HFFc6 (cell line): ENCODE measurements at regions not wholly inside any gene's neighbourhood (a gene's known extent, or its start where the extent isn't known, plus 50 kb on each side); places are given as distances from the start of the nearest gene placed in this dataset.
"Not testable (repeated sequence)": the region's sequence is repeated elsewhere in the genome, so short reads cannot be mapped to it uniquely, and the experiment has no call there.

ENCODE experiments used
- DNase-seq: peaks from one replicate; pipeline ENCODE4 v3.0.0-alpha.2; 2018
- H3K27ac Mint-ChIP-seq: 2 replicates; pipeline ENCODE4 v1.8.0; 2020; ENCODE audit warnings: mild to moderate bottlenecking, mixed read lengths
- H3K27me3 Mint-ChIP-seq: 2 replicates; pipeline ENCODE4 v1.8.0; 2021; ENCODE audit warnings: mild to moderate bottlenecking, moderate library complexity, mixed read lengths; ENCODE audit not compliant: insufficient read depth
- H3K36me3 Mint-ChIP-seq: 2 replicates; pipeline ENCODE4 v1.8.0; 2021; ENCODE audit warnings: low read depth, mixed read lengths
- H3K4me1 Mint-ChIP-seq: 2 replicates; pipeline ENCODE4 v1.8.0; 2020; ENCODE audit warnings: low read depth, mixed read lengths
- H3K4me3 Mint-ChIP-seq: 2 replicates; pipeline ENCODE4 v1.8.0; 2020; ENCODE audit warnings: mild to moderate bottlenecking, moderate library complexity, mixed read lengths
- H3K9me3 Mint-ChIP-seq: 2 replicates; pipeline ENCODE4 v1.8.0; 2020; ENCODE audit warnings: mild to moderate bottlenecking, mixed read lengths
- TF ChIP-seq, protein P1 (sequence below): fragments of 200-600 bp; sonication (generic); IDR thresholded peaks from 2 replicates; pipeline ENCODE4 v1.5.0; 2021; ENCODE audit warnings: antibody characterized with exemption, mild to moderate bottlenecking

- Mint-ChIP-seq H3K4me3 (no peak overlapping the region), H3K27me3 (no peaks in the 10 kb centered on the region; the same call in 1 of the 2 replicates)
Observed at GRCh38 chr15:45802140-45802539, 167.3 kb downstream of the SQOR start.

DNA sequence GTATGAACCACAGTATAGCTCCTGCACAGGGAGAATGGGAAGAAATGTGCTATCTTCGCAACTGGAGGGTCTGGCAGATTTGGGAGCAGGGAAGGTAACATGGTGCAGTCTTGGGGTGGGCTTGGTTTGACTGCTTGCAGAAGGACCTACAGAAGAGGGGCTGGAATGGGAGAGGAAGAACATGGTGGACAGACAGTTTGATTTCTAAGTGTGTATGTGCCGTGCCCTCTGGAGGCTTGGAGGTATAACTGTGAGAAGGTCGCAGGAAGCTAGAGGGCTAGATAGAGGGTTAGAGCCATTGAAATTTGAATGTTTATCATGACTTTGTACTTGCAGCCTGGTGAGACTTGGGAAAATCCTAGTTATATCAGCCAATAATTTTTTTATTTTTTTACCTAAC lies 169.2 kb downstream of the SQOR start:
- TF ChIP-seq, protein P1, sequence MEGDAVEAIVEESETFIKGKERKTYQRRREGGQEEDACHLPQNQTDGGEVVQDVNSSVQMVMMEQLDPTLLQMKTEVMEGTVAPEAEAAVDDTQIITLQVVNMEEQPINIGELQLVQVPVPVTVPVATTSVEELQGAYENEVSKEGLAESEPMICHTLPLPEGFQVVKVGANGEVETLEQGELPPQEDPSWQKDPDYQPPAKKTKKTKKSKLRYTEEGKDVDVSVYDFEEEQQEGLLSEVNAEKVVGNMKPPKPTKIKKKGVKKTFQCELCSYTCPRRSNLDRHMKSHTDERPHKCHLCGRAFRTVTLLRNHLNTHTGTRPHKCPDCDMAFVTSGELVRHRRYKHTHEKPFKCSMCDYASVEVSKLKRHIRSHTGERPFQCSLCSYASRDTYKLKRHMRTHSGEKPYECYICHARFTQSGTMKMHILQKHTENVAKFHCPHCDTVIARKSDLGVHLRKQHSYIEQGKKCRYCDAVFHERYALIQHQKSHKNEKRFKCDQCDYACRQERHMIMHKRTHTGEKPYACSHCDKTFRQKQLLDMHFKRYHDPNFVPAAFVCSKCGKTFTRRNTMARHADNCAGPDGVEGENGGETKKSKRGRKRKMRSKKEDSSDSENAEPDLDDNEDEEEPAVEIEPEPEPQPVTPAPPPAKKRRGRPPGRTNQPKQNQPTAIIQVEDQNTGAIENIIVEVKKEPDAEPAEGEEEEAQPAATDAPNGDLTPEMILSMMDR: no peak
- Mint-ChIP-seq H3K9me3 (peaks cover 11% of the 10 kb centered on the region), H3K27me3 (no peaks in the 10 kb centered on the region; the same call in 1 of the 2 replicates)

More at GRCh38 chr15:45802140-45802539, 167.3 kb downstream of the SQOR start:
- peaks cover 11% of the 10 kb centered on the region for H3K9me3 Mint-ChIP-seq
- no peak overlapping the region for H3K27ac Mint-ChIP-seq
- TF ChIP-seq, protein P1: no peak
- no peaks in the 10 kb centered on the region for H3K4me1 Mint-ChIP-seq
- DNase-seq: no peak
- no peaks in the 10 kb centered on the region for H3K36me3 Mint-ChIP-seq

GRCh38 chr15:45810201-45810600 lies 175.4 kb downstream of the SQOR start:
- Mint-ChIP-seq H3K4me3 (no peak overlapping the region), H3K27me3 (no peaks in the 10 kb centered on the region; the same call in 1 of the 2 replicates), H3K4me1 (no peaks in the 10 kb centered on the region), H3K27ac (no peak overlapping the region), H3K9me3 (peaks cover 17% of the 10 kb centered on the region), H3K36me3 (no peaks in the 10 kb centered on the region)
- TF ChIP-seq, protein P1: no peak
- no peak for DNase-seq

More for the DNA sequence above, 169.2 kb downstream of the SQOR start:
- Mint-ChIP-seq H3K4me1 (no peaks in the 10 kb centered on the region), H3K36me3 (no peaks in the 10 kb centered on the region), H3K27ac (no peak overlapping the region), H3K4me3 (no peak overlapping the region)
- DNase-seq: no peak

DNA sequence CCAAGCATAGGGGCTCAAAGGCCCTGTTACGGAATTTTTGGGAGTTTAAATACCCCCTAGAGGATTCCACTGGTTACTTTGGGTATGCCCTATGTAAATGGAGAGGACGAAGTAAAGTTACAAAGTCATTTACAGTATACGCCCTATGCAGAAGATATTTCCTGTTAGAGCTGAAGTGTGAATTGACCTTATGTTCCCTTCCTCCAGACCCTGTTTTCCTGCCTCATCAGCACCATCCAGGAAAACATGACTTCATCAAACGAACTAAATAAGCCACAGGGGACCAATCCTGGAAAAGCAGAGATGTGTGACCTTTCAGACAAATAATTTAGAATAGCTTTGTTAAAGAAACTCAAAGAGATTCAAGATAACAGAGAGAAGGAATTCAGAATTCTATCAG lies 177.4 kb downstream of the SQOR start:
- no peak for DNase-seq
- H3K36me3 Mint-ChIP-seq: no peaks in the 10 kb centered on the region
- H3K4me1 Mint-ChIP-seq: no peaks in the 10 kb centered on the region
- peaks cover 17% of the 10 kb centered on the region for H3K9me3 Mint-ChIP-seq
- no peaks in the 10 kb centered on the region; the same call in 1 of the 2 replicates for H3K27me3 Mint-ChIP-seq
- H3K4me3 Mint-ChIP-seq: no peak overlapping the region
- no peak overlapping the region for H3K27ac Mint-ChIP-seq
- TF ChIP-seq, protein P1: no peak

DNA sequence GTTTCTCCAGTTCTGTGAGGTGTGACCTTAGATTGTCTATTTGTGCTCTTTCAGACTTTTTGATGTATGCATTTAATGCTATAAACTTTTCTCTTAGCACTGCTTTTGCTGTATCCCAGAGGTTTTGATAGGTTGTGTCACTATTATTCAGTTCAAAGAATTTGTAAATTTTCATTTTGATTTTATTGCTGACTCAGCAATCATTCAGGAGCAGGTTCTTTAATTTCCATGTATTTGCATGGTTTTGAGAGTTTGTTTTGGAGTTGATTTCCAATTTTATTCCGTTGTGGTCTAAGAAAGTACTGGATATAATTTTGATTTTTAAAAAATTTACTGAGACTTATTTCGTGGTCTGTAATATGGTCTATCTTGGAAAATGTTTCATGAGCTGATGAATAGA lies 182.7 kb downstream of the SQOR start:
- H3K36me3 Mint-ChIP-seq, H3K27me3 Mint-ChIP-seq, H3K27ac Mint-ChIP-seq, H3K4me1 Mint-ChIP-seq, H3K4me3 Mint-ChIP-seq, DNase-seq: not testable (repeated sequence)
- peaks cover 25% of the 10 kb centered on the region for H3K9me3 Mint-ChIP-seq

DNA sequence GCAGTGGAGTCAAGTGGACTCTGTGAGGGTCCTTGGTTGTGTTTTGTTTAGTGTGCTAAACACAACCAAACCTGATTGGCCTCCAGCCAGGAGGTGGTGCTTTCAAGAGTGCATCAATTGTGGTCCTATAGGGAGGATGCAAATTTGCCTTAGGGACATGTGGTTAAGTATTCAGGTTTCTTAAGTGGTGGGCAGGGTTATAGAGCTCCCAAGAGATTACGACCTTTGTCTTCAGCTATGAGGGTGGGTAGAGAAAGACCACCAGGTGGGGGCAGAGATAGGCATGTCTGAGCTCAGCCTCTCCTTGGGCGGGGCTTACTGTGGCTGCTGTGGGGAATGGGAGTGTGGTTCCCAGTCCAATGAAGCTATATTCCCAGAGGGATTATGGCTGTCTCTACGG lies 186.6 kb downstream of the SQOR start:
- Mint-ChIP-seq H3K4me1 (no peaks in the 10 kb centered on the region), H3K27ac (no peak overlapping the region), H3K4me3 (no peak overlapping the region), H3K9me3 (peaks cover 21% of the 10 kb centered on the region), H3K27me3 (peaks cover 2% of the 10 kb centered on the region; the same call in 1 of the 2 replicates), H3K36me3 (no peaks in the 10 kb centered on the region)
- DNase-seq: no peak
- TF ChIP-seq, protein P1: no peak

GRCh38 chr15:45822968-45823367 lies 188.1 kb downstream of the SQOR start:
- H3K4me3 Mint-ChIP-seq, H3K36me3 Mint-ChIP-seq, H3K27me3 Mint-ChIP-seq, H3K27ac Mint-ChIP-seq, H3K4me1 Mint-ChIP-seq, DNase-seq: not testable (repeated sequence)
- H3K9me3 Mint-ChIP-seq: peaks cover 15% of the 10 kb centered on the region
